ELF-1 (cell line): ENCODE measurements at regions not wholly inside any gene's neighbourhood (a gene's known extent, or its start where the extent isn't known, plus 50 kb on each side); places are given as distances from the start of the nearest gene placed in this dataset.
"Not testable (repeated sequence)": the region's sequence is repeated elsewhere in the genome, so short reads cannot be mapped to it uniquely, and the experiment has no call there.

Experiments used
- DNase-seq: peaks from one replicate; pipeline ENCODE4 v3.0.0-alpha.2; 2016; ENCODE audit warnings: low read depth, low spot score

GRCh38 chr19:30066781-30067759 lies 125.0 kb downstream of the URI1 start:
- no peak for DNase-seq

GRCh38 chr19:30067956-30068506 lies 126.0 kb downstream of the URI1 start:
- not testable (repeated sequence) for DNase-seq

- DNase-seq: no peak
Observed at GRCh38 chr19:30068528-30069395, 126.7 kb downstream of the URI1 start.

- no peak for DNase-seq
Observed at GRCh38 chr19:30069535-30070197, 127.6 kb downstream of the URI1 start.

GRCh38 chr19:30070198-30070967 lies 128.3 kb downstream of the URI1 start:
- no peak for DNase-seq

- no peak for DNase-seq
Observed at GRCh38 chr19:30070968-30071632, 129.1 kb downstream of the URI1 start.

- no peak for DNase-seq
Observed at GRCh38 chr19:30071871-30072270, 129.8 kb downstream of the URI1 start.

GRCh38 chr19:30073152-30074000 lies 131.3 kb downstream of the URI1 start:
- DNase-seq: no peak

- no peak for DNase-seq
Observed at GRCh38 chr19:30074096-30074495, 132.1 kb downstream of the URI1 start.

GRCh38 chr19:30074741-30075715 lies 133.0 kb downstream of the URI1 start:
- no peak for DNase-seq

GRCh38 chr19:30076101-30076551 lies 134.1 kb downstream of the URI1 start:
- DNase-seq: no peak

GRCh38 chr19:30076751-30077670 lies 135.0 kb downstream of the URI1 start:
- no peak for DNase-seq

GRCh38 chr19:30077851-30078355 lies 135.9 kb downstream of the URI1 start:
- DNase-seq: no peak

GRCh38 chr19:30078381-30078910 lies 136.4 kb downstream of the URI1 start:
- DNase-seq: no peak

- DNase-seq: no peak
Observed at GRCh38 chr19:30079200-30079599, 137.2 kb downstream of the URI1 start.

GRCh38 chr19:30082168-30082567 lies 140.1 kb downstream of the URI1 start:
- DNase-seq: no peak
